Osteoblast (primary cell): ENCODE measurements at regions not wholly inside any gene's neighbourhood (a gene's known extent, or its start where the extent isn't known, plus 50 kb on each side); places are given as distances from the start of the nearest gene placed in this dataset.
"Not testable (repeated sequence)": the region's sequence is repeated elsewhere in the genome, so short reads cannot be mapped to it uniquely, and the experiment has no call there.

ENCODE experiments used
- DNase-seq: peaks from one replicate; pipeline ENCODE4 v3.0.0; 2011; ENCODE audit warnings: low spot score, mixed read lengths; ENCODE audit not compliant: insufficient read length; ENCODE audit errors: missing footprints
- H2AFZ ChIP-seq: 2 replicates; pipeline ENCODE4 v1.6.0; 2011; ENCODE audit warnings: mild to moderate bottlenecking, low read length
- H3K27ac ChIP-seq: 2 replicates; pipeline ENCODE4 v1.5.1; 2011; ENCODE audit warnings: mild to moderate bottlenecking, low read depth, low read length, moderate library complexity
- H3K27me3 ChIP-seq: 2 replicates; pipeline ENCODE4 v1.6.0; 2012; ENCODE audit warnings: mild to moderate bottlenecking, control low read depth, inconsistent platforms, low read length, moderate library complexity; ENCODE audit not compliant: insufficient read depth
- H3K36me3 ChIP-seq: 2 replicates; pipeline ENCODE4 v1.5.1; 2011; ENCODE audit warnings: mild to moderate bottlenecking, low read length, control low read depth, moderate library complexity; ENCODE audit not compliant: insufficient read depth
- H3K4me1 ChIP-seq: 2 replicates; pipeline ENCODE4 v1.5.1; 2011; ENCODE audit warnings: mild to moderate bottlenecking, low read length, control low read depth, moderate library complexity; ENCODE audit not compliant: insufficient read depth
- H3K4me2 ChIP-seq: 2 replicates; pipeline ENCODE4 v1.6.0; 2011; ENCODE audit warnings: mild to moderate bottlenecking, low read length; ENCODE audit not compliant: insufficient read depth
- H3K4me3 ChIP-seq: fragments of 200-600 bp; sonication (generic); 3 replicates; pipeline ENCODE4 v1.5.1; 2012; ENCODE audit warnings: mild to moderate bottlenecking, low read length, inconsistent platforms; ENCODE audit not compliant: insufficient read depth
- H3K79me2 ChIP-seq: 2 replicates; pipeline ENCODE4 v1.6.0; 2012; ENCODE audit warnings: mild to moderate bottlenecking, low read length, control low read depth, inconsistent platforms; ENCODE audit not compliant: insufficient read depth
- H3K9me3 ChIP-seq: 2 replicates; pipeline ENCODE4 v1.5.1; 2011; ENCODE audit warnings: low read depth, low read length, control low read depth
- H4K20me1 ChIP-seq: 2 replicates; pipeline ENCODE4 v1.6.0; 2012; ENCODE audit warnings: mild to moderate bottlenecking, low read length, control low read depth; ENCODE audit not compliant: insufficient read depth
- TF ChIP-seq, protein P1 (sequence below): IDR thresholded peaks from 2 replicates; pipeline ENCODE4 v1.5.1; 2011; ENCODE audit warnings: mild to moderate bottlenecking, low read depth, low read length, moderate library complexity; ENCODE audit errors: extremely low read depth

DNA sequence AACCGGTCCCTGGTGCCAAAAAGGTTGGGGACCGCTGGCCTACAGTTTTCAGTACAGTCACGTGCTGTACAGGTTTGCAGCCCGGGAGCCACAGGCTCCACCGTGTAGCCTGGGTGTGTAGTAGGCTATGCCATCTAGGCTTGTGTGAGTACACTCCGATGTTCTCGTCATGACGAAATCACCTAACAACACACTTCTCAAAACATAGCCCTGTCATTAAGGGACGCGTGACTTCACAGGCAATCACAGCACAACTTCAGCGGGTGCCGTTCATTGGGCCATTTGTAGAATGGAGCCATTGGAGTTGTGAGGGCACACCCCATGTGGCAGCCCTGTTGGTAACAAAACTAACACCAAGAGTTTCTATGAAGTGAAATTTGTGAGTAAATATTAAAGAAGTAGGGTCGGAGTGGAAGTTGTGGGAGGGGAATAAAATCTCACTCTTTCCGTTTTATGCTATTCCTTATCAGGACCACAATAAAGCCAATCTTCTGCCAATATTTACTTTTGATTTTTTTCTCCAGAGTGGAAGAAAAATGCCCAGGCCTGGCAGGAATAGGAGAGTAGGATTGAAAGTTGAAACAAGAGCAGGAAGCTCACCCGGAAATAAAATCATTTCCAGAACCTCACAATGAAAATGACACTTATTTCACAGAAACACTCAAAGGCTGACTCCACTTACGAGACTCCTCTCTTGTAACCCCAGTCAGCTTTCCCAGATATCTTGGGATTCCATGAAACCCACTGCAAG, 63.7 kb upstream of the PTPN1 start:
- no peak overlapping the region for H3K27ac ChIP-seq
- H3K4me2 ChIP-seq, result no peak overlapping the region
- no peak overlapping the region for H3K4me3 ChIP-seq
- H3K4me1 ChIP-seq, result peaks cover 15% of the 10 kb centered on the region
- no peaks in the 10 kb centered on the region for H3K27me3 ChIP-seq
- DNase-seq, result no peak
- H3K36me3 ChIP-seq, result no peaks in the 10 kb centered on the region
- no peaks in the 10 kb centered on the region for H3K9me3 ChIP-seq
- no peak overlapping the region for H2AFZ ChIP-seq
- no peaks in the 10 kb centered on the region for H4K20me1 ChIP-seq
- TF ChIP-seq, protein P1, sequence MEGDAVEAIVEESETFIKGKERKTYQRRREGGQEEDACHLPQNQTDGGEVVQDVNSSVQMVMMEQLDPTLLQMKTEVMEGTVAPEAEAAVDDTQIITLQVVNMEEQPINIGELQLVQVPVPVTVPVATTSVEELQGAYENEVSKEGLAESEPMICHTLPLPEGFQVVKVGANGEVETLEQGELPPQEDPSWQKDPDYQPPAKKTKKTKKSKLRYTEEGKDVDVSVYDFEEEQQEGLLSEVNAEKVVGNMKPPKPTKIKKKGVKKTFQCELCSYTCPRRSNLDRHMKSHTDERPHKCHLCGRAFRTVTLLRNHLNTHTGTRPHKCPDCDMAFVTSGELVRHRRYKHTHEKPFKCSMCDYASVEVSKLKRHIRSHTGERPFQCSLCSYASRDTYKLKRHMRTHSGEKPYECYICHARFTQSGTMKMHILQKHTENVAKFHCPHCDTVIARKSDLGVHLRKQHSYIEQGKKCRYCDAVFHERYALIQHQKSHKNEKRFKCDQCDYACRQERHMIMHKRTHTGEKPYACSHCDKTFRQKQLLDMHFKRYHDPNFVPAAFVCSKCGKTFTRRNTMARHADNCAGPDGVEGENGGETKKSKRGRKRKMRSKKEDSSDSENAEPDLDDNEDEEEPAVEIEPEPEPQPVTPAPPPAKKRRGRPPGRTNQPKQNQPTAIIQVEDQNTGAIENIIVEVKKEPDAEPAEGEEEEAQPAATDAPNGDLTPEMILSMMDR, result no peak
- no peaks in the 10 kb centered on the region for H3K79me2 ChIP-seq

DNA sequence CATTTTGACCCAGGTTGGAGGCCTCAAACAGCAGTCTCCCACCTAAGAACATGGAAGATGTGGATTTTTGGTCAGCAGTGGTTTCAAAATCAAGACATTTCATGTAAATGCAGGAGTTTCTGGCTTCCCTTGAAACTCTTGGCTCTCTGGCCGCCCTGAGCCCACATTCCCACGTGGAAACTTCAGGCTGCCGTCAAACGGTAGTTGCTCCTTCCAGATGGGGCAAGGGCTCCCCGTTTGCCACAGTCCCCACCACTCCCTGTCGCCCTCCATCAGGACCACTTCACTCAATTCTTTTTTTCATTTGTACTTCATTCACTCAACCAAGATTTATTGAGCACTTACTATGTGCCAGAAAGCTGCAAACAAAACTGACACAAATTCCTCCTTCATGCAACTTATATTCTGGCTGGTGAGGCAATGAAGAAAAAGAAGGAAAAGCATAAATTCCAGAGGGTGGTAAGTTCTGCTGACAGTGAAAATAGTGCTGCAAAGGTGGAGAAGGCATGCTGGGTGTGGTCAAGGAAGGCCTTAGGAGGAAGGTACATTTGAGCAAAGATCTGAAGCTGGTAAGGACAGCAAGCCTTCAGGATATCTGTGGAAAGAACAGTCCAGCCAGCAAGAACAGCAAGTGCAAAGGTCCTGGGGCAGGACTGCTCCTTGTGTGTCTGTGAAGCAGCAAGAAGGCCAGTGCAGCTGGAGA, 62.9 kb upstream of the PTPN1 start:
- Histone ChIP-seq H3K4me1 (peaks cover 11% of the 10 kb centered on the region), H3K36me3 (no peaks in the 10 kb centered on the region), H3K9me3 (no peaks in the 10 kb centered on the region), H4K20me1 (no peaks in the 10 kb centered on the region), H3K4me2 (no peak overlapping the region), H3K27ac (no peak overlapping the region), H2AFZ (no peak overlapping the region), H3K79me2 (no peaks in the 10 kb centered on the region), H3K4me3 (no peak overlapping the region), H3K27me3 (no peaks in the 10 kb centered on the region)
- TF ChIP-seq, protein P1, result no peak
- DNase-seq, result no peak

DNA sequence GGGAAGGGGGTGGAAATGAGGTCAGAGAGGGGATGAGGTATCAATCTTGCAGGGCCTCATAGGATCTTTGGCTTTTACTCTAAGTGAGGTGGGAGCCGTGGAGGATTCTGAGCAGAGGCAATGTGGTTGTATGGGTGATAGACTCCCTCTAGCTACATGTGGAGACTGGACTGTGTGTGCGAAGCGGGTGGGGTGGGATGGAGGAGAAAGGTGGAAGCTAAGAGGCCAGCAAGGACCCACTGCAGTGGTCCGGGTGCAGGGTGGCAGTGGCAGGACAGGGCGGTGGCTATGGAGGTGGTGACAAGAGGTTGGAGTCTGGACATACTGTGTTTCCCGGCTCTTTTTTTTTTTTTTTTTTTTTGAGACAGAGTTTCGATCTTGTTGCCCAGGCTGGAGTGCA, 62.4 kb upstream of the PTPN1 start:
- no peak for DNase-seq
- Histone ChIP-seq H3K4me1 (peaks cover 11% of the 10 kb centered on the region), H3K9me3 (no peaks in the 10 kb centered on the region), H3K4me3 (no peak overlapping the region), H3K4me2 (no peak overlapping the region), H4K20me1 (no peaks in the 10 kb centered on the region), H3K36me3 (no peaks in the 10 kb centered on the region), H3K27me3 (no peaks in the 10 kb centered on the region), H3K27ac (no peak overlapping the region), H2AFZ (no peak overlapping the region), H3K79me2 (no peaks in the 10 kb centered on the region)
- TF ChIP-seq, protein P1, result no peak

DNA sequence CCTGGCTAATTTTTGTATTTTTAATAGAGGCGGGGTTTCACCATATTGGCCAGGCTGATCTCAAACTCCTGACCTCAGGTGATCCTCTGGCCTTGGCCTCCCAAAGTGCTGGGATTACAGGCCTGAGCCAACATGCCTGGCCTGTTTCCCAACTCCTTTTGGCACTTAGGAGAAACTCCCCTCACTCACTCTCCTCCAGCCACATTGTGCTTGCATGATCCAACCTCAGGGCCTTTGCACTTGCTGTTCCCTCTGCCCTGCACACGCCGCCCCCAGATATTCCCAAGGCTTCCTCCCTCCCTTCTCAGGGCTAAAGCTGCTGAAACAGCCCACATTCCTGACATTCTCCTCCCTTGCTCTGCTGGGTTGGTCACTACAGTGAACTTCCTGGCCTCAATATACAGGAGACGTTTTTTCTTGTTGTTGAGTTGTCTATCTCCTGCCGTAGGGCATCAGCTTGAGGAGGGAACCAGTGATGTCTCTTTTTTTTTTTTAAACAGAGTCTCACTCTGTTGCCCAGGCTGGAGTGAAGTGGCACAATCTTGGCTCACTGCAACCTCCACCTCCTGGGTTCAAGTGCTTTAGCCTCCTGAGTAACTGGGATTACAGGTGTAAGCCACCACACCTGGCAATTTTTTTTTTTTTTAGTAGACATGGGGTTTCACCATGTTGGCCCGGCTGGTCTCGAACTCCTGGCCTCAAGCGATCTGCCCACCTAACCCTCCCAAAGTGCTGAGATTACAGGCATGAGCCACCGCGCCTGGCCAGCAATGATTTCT, 61.4 kb upstream of the PTPN1 start:
- DNase-seq, result peak; percentile 68

More for the DNA sequence above, 61.4 kb upstream of the PTPN1 start:
- H4K20me1 ChIP-seq, H3K27ac ChIP-seq, H3K4me2 ChIP-seq, H3K79me2 ChIP-seq, H3K4me3 ChIP-seq, H3K27me3 ChIP-seq, H3K36me3 ChIP-seq, H3K9me3 ChIP-seq: not testable (repeated sequence)
- peaks cover 11% of the 10 kb centered on the region for H3K4me1 ChIP-seq
- H2AFZ ChIP-seq, result peak overlapping the region; percentile 75
